ENCODE measurements at regions not wholly inside any gene's neighbourhood (a gene's known extent, or its start where the extent isn't known, plus 50 kb on each side); places are given as distances from the start of the nearest gene placed in this dataset.

DNA sequence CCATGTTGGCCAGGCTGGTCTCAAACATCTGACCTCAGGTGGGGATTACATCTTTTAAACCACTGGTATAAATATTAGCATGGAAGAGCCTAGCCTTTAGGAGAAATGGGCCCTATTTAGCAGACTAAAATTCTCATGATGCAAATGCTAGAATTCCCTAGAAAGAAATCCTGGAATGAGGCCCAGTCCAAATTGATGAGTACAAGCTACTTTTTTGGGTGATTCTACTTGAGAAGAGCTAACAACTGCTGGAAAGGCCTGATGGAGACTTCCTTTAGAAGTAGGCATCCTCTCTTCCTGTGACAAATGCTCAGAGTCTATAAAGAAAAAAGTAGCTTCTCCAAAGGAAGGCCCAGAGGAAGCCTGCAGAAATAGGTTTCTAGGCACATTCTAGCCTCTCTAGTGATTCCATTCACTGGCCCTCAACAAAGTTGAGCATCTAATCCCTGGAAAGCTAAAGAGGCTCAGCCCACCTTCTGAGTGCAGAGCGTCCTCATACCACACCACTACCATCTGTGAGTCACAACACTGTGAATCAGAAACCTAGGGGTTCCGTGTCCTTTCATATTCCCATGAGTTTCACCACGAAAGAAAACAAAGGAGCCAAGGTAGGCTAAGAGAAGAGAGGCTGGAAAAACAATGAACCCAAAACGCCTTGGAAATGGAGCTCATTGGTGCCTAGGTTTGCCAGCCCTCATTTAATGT lies 183.1 kb downstream of the C1D start:
- Histone ChIP-seq H3K36me3 (replicated peaks; ENCODE audit: insufficient read depth, low read depth) (no peaks in the 10 kb centered on the region), H3K4me2 (no peak overlapping the region), H3K4me1 (ENCODE audit: insufficient read depth) (no peaks in the 10 kb centered on the region), H3K9me2 (replicated peaks; ENCODE audit: insufficient read depth) (no peaks in the 10 kb centered on the region), H3K27ac (no peak overlapping the region), H4K20me1 (ENCODE audit: insufficient read depth, poor library complexity, severe bottlenecking) (no peaks in the 10 kb centered on the region), H3K79me2 (no peaks in the 10 kb centered on the region), H3K4me3 (no peak overlapping the region), H3K9me3 (ENCODE audit: low read depth) (no peaks in the 10 kb centered on the region), H3K27me3 (no peaks in the 10 kb centered on the region), H2AFZ (no peak overlapping the region)
- no peak for DNase-seq (ENCODE audit: low spot score)
- TF ChIP-seq EZH2 (IDR thresholded peaks at IDR 0.05; ENCODE audit: borderline replicate concordance) (no peak), EZH2phosphoT487 (IDR thresholded peaks at IDR 0.05; ENCODE audit: low read depth, severe bottlenecking, unreplicated experiment) (no peak)
- TF ChIP-seq, protein P1, sequence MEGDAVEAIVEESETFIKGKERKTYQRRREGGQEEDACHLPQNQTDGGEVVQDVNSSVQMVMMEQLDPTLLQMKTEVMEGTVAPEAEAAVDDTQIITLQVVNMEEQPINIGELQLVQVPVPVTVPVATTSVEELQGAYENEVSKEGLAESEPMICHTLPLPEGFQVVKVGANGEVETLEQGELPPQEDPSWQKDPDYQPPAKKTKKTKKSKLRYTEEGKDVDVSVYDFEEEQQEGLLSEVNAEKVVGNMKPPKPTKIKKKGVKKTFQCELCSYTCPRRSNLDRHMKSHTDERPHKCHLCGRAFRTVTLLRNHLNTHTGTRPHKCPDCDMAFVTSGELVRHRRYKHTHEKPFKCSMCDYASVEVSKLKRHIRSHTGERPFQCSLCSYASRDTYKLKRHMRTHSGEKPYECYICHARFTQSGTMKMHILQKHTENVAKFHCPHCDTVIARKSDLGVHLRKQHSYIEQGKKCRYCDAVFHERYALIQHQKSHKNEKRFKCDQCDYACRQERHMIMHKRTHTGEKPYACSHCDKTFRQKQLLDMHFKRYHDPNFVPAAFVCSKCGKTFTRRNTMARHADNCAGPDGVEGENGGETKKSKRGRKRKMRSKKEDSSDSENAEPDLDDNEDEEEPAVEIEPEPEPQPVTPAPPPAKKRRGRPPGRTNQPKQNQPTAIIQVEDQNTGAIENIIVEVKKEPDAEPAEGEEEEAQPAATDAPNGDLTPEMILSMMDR (IDR thresholded peaks at IDR 0.05; ENCODE audit: poor library complexity): no peak
- 78% methylated on average over 4 of the region's 4 CpGs for WGBS (ENCODE audit: low lambda C conversion rate, missing lambda C conversion rate)

DNA sequence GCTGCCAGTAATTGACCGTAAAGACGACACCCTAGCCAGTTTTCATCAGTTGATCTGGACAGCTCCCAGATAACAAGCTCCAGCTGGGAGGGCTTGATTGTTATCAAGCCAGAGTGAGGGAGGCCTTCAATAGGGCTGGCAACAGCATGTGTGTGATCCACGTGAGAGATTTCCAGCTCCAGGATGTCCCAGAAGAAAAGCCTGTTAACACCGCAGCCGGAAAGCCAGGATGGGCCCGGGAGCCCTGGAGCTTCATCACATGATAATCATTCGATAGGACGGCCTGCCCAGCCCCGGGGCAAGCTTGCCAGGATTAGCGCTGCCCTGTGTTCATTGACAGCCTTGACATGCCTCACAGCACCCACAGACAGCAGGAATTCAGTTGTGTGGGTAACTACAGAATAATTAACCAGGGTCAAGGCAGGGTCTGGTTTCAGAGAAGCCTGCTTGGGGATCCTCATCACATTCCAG lies 182.5 kb downstream of the C1D start:
- H3K9me2 ChIP-seq (replicated peaks; ENCODE audit: insufficient read depth): no peaks in the 10 kb centered on the region
- H3K9me3 ChIP-seq (ENCODE audit: low read depth): no peaks in the 10 kb centered on the region
- H3K4me3 ChIP-seq: no peak overlapping the region
- no peaks in the 10 kb centered on the region for H3K4me1 ChIP-seq (ENCODE audit: insufficient read depth)
- no peak overlapping the region for H3K27ac ChIP-seq
- H3K4me2 ChIP-seq: no peak overlapping the region
- DNase-seq (ENCODE audit: low spot score): no peak
- no peaks in the 10 kb centered on the region for H3K27me3 ChIP-seq
- TF ChIP-seq EZH2phosphoT487 (IDR thresholded peaks at IDR 0.05; ENCODE audit: low read depth, severe bottlenecking, unreplicated experiment): no peak
- TF ChIP-seq, protein P1 (IDR thresholded peaks at IDR 0.05; ENCODE audit: poor library complexity): no peak
- TF ChIP-seq EZH2 (IDR thresholded peaks at IDR 0.05; ENCODE audit: borderline replicate concordance): no peak
- no peak overlapping the region for H2AFZ ChIP-seq
- H3K79me2 ChIP-seq: no peaks in the 10 kb centered on the region
- no peaks in the 10 kb centered on the region for H3K36me3 ChIP-seq (replicated peaks; ENCODE audit: insufficient read depth, low read depth)
- WGBS (ENCODE audit: low lambda C conversion rate, missing lambda C conversion rate): 27% methylated on average over 10 of the region's 10 CpGs
- no peaks in the 10 kb centered on the region for H4K20me1 ChIP-seq (ENCODE audit: insufficient read depth, poor library complexity, severe bottlenecking)

DNA sequence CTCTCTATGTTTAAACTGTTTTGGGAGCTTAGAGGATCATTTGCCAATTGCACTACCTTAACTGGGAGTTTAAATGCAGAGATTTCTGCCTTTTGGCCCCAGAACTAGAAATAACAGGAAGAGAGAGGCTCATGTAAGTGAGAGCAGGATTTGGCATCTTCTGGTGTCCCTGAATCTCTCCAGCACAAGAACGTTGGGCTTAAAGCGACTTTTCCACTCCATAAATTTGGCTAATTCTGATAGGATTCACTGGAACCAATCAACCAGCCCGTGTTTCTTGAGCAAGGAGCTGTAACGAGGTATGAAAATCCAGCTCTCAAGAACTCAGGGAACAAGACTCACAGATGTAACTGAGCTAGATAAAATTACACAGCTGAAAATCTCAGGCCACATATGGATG lies 181.0 kb downstream of the C1D start:
- no peak for DNase-seq (ENCODE audit: low spot score)
- 69% methylated on average over 4 of the region's 4 CpGs for WGBS (ENCODE audit: low lambda C conversion rate, missing lambda C conversion rate)
- no peaks in the 10 kb centered on the region for H3K79me2 ChIP-seq

More for the DNA sequence above, 181.0 kb downstream of the C1D start:
- H3K9me2 ChIP-seq (replicated peaks; ENCODE audit: insufficient read depth): no peaks in the 10 kb centered on the region
- no peaks in the 10 kb centered on the region for H3K4me1 ChIP-seq (ENCODE audit: insufficient read depth)
- H4K20me1 ChIP-seq (ENCODE audit: insufficient read depth, poor library complexity, severe bottlenecking): no peaks in the 10 kb centered on the region
- no peak overlapping the region for H2AFZ ChIP-seq
- H3K9me3 ChIP-seq (ENCODE audit: low read depth): no peaks in the 10 kb centered on the region
- TF ChIP-seq EZH2 (IDR thresholded peaks at IDR 0.05; ENCODE audit: borderline replicate concordance): no peak
- TF ChIP-seq, protein P1 (IDR thresholded peaks at IDR 0.05; ENCODE audit: poor library complexity): no peak
- H3K4me2 ChIP-seq: no peak overlapping the region
- H3K27ac ChIP-seq: no peak overlapping the region
- no peaks in the 10 kb centered on the region for H3K27me3 ChIP-seq
- no peaks in the 10 kb centered on the region for H3K36me3 ChIP-seq (replicated peaks; ENCODE audit: insufficient read depth, low read depth)
- no peak overlapping the region for H3K4me3 ChIP-seq

Measured in hepatocyte (in vitro differentiated cells).